DLD1 (cell line): ENCODE measurements at regions not wholly inside any gene's neighbourhood (a gene's known extent, or its start where the extent isn't known, plus 50 kb on each side); places are given as distances from the start of the nearest gene placed in this dataset.

Source experiments
- in situ Hi-C: cut with HindIII; loops from 2 replicates; pipeline ENCODE4 v1.10.0; 2017; ENCODE audit warnings: low sequenced_read_pairs

DNA sequence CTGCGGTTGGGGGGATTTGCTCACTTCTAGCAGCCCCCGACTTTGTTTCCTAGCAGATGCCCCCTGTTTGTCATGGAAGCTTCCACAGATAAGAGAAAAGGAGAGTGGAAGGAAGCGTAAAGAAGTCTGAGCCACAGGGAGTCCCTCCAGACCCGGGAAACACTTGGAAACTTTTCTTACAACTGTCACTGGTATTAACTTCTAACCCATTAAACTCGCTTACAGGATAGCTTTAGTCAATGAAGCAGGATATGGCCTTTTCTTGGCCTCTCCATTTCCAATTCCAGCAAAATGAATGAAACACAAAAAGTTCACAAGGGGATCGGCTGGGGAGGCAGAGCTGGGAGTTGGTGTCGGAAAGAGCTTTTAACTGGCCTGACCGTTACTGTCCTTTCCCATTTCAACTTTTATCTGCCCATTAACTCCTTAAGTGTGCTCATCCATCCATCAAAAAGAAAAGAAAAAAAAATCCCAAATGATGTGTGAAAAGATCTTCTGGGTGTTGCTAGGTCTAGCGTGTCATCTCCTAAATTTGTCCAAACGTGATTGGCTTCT is 231.9 kb upstream of the ARGLU1 start:
- in situ Hi-C loops: no loop called here

DNA sequence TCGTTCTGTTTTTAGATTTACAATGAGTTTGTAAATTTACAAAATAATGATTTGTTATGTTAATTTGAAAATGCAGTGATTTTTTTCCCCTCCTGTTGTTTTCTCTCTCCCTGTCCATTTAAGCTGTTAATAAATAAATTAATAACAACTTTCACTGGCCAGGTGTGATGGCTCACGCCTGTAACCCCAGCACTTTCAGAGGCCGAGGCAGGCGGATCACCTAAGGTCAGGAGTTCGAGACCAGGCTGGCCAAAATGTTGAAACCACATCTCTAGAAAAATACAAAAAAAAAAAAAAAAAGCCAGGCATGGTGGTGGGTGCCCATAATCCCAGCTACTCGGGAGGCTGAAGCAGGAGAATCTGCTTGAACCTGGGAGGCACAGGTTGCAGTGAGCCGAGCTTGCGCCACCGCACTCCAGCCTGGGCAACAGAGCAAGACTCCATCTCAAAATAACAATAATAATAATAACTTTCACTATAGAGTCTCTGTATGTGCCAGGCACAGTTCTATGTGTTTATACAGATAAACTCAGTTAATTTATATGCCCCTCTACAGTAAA is 229.2 kb upstream of the ARGLU1 start:
- in situ Hi-C loops: no loop called here

- in situ Hi-C loops: no loop called here
Observed at GRCh38 chr13:106796280-106797047, 228.5 kb upstream of the ARGLU1 start.

GRCh38 chr13:106795847-106796246 is 227.9 kb upstream of the ARGLU1 start:
- in situ Hi-C loops: no loop called here

DNA sequence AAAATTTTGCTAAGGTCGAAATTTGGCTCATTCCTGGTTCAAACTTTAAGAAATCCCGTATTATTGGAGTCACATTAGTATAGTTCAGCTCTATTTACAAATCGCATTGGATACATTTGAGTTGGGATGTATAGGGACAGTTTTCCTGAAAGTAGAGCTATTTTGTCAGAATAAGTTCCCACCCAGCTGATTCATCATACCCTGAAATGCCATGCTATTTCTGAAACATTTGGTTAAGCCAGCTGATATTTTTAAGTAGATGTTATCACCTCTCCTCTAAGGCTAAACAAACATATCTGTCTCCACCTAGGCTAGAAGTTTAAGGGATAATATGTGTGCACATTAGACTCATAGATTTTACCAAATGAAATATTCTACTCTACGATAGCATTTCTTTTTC is 226.2 kb upstream of the ARGLU1 start:
- in situ Hi-C loops: no loop called here

GRCh38 chr13:106789911-106790310 is 222.0 kb upstream of the ARGLU1 start:
- in situ Hi-C loops: no loop called here

- in situ Hi-C loops: no loop called here
Observed at GRCh38 chr13:106786006-106786563, 218.1 kb upstream of the ARGLU1 start.

GRCh38 chr13:106774621-106775020 is 206.7 kb upstream of the ARGLU1 start:
- in situ Hi-C loops: no loop called here

GRCh38 chr13:106772006-106772601 is 204.2 kb upstream of the ARGLU1 start:
- in situ Hi-C loops: no loop called here

DNA sequence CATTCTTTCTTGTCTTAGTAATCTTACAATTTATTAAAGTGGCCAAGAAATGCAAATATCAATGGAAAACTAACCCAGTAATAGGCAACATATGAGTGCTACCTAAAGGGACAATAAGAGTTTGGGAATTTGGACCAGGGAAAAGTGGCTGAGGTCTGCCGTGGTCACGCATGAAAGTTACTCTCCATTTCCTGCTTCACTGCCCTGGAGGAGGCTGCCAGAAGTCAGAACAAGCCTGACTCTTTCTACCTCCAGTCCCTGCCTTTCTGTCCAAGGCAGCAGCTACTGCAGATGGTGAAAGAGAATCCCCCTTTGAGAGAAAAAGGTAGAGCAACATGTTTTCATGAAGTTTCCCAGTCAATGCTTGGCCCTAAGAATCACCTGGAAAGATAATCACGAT is 201.1 kb upstream of the ARGLU1 start:
- in situ Hi-C loops: no loop called here

DNA sequence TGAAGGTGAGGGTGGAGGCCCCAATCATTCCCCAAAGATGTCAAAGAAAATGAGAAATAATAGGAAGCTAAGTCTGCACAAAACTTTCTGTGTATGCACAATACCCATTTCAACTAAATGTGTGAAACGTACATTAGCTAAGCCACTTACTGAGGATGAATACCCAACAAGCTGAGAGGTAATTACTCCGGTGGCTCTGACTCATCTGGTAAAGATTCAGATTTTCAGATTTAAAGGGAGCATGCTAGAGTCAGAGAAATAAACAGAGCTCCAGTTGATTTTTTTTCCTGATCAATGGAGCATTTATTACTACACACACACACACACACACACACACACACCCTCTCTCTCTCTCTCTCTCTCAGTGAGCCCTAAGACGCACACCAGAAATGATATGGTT is 194.8 kb upstream of the ARGLU1 start:
- in situ Hi-C loops: no loop called here

- in situ Hi-C loops: no loop called here
Observed at GRCh38 chr13:106756446-106756845, 188.5 kb upstream of the ARGLU1 start.

DNA sequence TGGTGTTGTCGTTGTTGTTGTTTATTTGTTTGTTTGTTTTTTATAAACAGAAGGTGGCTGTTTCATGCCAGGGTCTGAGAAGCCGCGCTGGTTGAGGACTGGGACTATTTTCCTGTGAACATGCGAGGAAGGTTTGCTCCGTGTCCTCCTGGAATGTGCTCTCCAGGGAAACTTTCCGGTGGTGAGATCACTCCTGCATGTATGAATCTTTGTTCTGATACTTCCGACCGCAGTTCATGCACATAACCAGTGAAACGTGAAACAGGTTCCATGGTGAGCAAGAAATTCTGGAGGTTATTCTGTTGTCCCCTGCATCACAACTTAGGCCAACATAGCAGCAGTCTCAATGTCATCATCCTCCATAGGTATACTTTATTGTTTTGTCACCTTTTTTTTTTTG is 187.6 kb upstream of the ARGLU1 start:
- in situ Hi-C loops: no loop called here

DNA sequence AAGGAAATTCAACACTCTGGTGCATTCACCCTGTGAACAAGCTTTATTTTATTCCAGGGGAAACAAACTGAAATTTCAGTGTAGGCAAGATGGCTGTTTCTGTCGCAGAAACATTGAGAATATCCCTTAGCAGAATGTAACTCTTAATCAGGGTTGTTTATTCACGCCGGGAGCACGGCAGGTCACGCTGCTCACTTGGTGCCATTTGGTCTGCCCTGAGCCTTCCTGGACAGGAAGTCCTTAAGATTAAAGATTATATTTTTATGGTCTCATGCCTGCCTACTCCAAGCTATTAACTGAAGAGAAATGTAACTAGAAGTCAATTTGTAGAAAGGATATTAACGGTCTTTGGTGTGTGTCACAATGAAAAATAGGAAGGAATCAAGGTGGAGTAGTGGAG is 185.3 kb upstream of the ARGLU1 start:
- in situ Hi-C loops: no loop called here

- in situ Hi-C loops: no loop called here
Observed at GRCh38 chr13:106752584-106753170, 184.7 kb upstream of the ARGLU1 start.

GRCh38 chr13:106748785-106749184 is 180.8 kb upstream of the ARGLU1 start:
- in situ Hi-C loops: no loop called here

DNA sequence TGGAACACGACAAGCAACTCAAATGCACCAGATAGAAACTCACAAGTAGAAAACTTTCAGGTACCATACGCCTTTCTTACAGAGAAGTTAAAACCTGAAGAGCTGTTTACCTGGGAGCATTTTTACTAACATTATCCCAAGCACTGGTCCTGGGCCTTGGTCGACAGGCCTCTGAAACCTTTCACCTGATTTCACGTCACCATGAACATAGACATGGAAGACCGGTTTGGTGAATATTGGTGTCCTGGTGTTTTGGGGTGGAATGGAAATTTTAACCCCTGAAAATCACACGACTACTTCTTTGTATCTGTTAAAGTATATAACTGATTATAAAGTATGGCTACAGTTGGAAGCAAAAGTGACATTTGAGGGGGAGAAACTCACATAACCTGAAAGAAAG is 176.6 kb upstream of the ARGLU1 start:
- in situ Hi-C loops: no loop called here

- in situ Hi-C loops: no loop called here
Observed at GRCh38 chr13:106738186-106738678, 170.3 kb upstream of the ARGLU1 start.

DNA sequence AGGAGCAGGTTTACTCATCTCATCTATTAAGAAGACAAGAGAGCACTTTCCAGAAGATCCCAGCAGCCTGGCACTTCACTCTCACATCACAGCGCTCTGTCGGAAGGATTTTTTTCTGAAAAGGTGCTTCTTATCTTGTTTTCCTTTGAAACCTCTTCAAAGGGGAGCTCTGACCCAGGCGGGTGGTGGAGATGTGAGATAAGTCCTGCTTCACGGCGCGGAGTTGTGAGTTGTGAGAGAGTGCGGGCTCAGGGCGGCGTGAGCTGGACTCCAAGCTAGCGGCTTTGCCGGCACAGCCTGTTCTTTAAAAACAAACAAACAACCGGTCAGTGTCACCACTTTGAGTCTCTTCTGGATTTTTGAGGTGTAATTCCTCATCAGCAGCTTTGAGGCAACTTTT is 169.0 kb upstream of the ARGLU1 start:
- in situ Hi-C loops: no loop called here

GRCh38 chr13:106734198-106734597 is 166.3 kb upstream of the ARGLU1 start:
- in situ Hi-C loops: no loop called here

DNA sequence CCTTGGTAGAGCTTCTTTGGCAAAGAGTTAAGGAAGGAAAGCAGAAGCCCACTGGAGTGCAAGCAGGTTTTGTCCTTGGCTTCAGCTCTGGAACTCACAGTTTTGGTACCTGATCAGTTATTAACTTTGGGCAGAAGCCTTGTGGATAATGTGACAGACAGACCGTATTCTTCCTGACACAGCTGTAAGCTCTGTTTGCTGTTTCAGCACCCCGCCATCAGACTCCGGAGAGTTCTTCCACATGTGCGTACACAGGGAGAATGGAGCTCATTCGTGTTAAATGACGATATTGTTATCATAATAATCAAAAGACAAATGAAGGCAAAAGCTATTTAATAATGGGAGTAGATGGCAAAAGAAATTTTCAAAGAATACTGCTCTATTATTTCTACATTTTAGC is 155.1 kb upstream of the ARGLU1 start:
- in situ Hi-C loops: no loop called here
